ELR (cell line): ENCODE measurements at regions not wholly inside any gene's neighbourhood (a gene's known extent, or its start where the extent isn't known, plus 50 kb on each side); places are given as distances from the start of the nearest gene placed in this dataset.

ENCODE experiments used
- DNase-seq: peaks from one replicate; pipeline ENCODE4 v3.0.0-alpha.2; 2015; ENCODE audit warnings: low read depth

DNA sequence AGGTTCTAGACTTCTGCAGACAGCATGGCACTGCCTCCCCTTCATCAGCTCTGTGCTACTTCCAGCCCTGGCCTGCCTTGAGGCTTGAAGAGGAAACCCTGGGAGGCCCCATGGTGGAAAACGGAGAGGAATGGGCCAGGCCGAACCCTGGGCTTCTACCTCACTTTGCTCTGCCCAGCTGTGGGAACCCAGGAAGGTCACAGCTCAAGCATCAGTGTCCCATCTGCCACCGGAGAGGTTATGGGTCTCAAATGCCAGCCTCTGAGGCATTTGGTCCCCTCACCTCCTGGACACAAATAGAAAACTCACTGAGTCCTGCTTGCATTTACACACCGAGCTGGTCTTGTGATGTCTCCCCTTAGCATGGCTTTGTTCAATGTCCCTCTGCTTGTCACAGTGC lies 80.1 kb upstream of the ALDH1B1 start:
- DNase-seq, result no peak

DNA sequence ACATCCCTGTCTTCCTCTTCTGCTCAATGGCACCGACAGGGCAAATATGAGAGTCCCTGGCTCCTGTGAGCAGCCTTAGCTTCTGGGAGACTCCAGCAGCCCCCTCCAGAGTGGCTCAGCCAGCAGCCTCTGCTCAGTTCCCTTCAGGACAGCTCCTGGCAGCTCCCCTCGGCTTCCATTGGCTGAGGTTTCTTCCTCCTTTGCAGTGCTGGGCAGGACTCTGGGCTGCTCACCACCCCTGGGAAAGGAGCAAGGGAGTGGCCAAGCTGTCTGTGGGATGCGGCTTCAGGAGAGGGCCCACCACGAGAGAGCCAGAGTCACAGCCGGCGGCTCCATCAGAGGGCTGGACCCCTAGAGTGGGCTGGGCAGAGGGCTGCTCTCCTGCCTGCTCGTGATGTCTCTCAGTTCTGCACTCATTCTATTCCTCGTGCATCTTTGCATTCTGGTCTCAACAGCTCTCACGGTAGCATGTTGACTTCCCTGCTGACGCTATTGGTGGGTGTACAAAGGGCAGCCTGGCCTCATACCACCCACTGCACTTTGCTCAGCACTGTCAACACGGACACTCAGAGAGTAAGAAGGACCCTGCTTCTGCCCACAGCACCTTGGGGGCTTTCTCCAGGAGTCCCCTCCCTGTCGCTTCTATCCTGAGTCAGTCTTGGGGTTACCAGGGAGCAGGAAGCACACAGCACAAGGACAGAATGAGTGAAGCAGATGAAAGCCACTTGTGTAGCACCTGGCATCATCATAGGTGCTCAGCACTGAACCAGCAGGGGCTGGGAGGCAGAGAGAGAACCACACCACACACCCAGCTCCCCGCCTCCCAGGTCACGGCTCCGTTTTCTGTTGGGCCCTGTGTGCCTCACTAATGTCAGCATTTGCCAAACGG lies 80.9 kb upstream of the ALDH1B1 start:
- DNase-seq, result no peak

DNA sequence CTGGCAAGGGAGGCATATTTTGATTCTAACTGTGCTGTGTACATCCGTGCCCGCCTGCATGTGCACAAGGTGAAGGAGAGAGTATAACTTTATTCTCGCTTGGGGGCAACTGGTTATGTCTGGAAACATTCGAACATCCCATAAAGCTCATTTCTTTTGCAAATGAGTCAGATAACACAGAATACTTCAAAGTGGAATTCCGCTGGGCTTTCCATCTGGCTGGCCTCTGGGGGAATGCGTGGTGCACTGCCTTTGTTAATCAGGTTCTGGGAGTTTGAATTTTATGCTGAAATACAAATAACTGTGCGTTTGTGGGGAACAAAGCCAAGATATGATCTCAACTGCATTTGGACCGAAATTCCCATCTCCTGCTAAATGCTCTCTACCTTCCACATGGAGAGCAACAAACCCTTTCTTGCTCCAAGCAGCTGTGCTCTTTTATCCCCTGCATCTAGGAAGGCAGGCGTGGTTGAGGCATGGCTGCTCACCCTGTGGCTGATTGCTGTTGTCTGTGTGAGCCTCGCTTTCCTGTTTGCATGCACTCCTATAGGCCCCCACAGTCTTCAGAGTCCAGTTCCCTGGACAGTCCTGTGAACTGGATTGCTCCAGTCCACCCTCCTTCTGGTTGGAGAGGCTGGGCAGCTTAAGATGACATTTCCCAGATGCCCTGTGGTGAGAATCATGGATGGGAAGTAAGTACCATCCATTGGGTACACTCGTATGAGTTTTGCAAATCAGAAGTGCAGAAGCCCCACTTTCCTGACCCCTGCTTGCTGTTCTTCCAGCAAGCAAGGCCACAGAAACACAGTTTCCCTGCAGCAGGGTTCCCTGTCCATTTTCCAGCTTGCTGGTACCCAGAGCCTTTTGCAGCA lies 82.9 kb upstream of the ALDH1B1 start:
- no peak for DNase-seq

DNA sequence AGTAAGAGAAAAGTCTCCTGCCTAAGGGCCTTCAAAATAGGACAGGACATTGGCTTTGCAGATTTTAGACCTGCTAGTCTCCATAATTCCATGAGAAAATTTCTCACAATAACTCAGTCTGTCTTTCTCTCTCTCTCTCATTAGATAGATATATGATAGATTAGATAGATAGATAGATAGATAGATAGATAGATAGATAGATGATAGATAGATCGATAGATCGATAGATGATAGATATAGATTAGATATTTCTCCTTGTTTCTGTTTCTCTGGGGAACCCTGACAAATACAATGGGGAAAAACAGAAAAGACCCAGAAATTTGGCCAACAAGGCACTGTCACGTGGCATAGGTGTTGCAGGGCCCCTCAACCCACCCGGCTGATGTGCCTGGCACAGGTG lies 84.4 kb upstream of the ALDH1B1 start:
- DNase-seq, result no peak

DNA sequence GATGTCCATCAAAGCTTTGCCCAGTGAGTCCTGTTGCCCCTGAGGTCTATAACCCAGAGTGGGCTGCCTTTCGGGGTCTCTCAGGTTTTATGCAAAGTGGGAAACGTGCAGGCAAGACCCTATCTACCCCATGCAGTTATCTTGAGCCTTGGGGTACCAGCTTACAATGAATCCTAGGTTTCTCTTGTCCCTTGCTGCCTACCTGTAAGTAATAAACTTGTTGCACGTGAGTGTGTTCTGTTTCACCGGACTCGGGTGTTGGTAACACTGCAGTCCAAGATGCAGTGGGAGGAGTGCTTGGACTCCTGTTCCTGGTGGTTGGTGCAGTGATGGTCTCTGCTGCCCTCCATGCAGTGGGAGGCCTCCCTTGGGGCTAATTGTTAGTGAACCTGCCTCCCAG lies 85.6 kb upstream of the ALDH1B1 start:
- no peak for DNase-seq

DNA sequence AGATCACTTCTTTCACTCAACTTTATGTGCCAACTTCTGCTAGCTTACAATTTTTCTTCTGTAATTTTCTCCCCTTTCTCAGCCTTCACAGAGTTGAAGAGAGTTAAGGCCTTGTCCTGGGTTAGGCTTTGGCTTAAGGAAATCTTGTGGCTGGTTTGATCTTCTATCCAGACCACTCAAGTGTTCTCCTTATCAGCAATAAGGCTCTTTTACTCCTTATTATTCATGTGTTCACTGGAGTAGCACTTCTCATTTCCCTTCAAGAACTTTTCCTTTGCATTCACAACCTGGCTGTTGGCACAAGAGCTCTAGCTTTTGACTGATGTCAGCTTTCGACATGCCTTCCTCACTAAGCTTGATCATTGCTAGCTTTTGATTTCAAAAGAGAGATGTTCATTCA lies 86.9 kb upstream of the ALDH1B1 start:
- DNase-seq, result no peak

DNA sequence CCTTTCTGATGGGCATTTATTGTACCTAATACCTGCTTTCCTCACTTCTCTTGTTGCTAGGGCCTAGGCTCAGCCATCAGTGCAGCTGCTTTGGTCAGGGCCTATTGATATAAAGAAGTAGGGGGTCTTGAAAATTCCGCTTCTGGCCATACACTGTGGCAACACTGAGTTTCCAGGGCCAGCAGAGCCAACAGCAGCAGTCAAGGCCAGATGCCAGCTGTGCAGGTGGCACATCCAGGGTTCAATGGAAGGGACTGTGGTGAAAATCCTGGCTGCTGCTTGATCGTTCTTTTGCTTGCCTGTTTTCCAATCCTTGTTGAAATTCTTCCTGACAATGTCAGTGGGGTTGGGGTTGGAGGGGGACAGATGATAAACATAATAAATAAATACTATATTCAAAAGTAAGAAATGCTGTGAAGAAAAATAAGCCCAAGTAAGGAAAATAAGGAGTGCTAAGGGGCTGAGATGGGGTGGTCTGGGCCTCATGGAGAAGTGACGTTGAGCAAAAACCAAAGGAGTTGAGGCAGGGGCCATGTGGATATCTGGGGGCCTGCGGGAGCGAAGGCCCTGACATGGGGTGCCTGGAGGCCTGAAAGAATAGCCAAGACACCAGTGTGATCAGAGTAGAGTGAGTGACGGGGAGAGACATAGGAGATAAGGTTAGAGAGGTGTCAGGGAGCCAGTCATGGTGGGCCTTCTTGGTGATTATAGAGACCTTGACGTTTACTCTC lies 91.0 kb upstream of the ALDH1B1 start:
- DNase-seq, result no peak

DNA sequence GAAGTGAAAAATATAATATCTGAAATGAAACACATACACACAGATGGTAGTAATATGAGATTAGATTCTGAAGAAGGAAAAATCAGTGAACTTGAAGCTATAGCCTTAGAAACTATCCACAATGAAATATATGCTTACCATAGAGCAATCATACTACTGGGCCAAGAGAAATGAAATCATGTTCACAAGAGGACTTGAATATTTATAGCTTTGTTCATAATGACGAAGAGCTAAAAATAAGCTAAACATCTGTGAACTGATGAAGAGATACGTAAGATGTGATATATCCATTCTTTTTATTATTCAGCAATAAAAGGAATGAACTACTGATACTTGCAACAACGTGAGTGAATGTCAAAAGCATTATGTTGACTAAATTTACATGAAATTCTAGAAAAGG lies 92.6 kb upstream of the ALDH1B1 start:
- no peak for DNase-seq

DNA sequence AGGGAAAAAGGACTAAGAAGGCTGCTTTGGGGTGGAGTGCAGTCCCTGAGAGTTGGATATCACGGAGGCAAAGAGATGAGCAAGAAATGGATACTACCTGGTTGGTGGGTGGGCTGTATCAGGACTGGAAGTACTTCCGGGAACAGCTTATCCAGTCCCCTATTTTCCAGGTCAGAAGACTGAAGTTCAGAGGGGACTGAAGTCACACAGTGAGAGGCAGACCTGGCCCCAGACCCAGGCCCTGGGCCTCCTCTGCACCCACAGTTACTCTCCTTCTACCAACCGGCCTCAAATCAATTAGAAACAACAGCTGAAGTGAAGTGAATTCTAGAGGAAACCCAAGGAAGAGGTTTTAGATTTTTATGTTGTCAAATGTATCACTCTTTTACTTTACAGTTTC lies 93.6 kb upstream of the ALDH1B1 start:
- no peak for DNase-seq

DNA sequence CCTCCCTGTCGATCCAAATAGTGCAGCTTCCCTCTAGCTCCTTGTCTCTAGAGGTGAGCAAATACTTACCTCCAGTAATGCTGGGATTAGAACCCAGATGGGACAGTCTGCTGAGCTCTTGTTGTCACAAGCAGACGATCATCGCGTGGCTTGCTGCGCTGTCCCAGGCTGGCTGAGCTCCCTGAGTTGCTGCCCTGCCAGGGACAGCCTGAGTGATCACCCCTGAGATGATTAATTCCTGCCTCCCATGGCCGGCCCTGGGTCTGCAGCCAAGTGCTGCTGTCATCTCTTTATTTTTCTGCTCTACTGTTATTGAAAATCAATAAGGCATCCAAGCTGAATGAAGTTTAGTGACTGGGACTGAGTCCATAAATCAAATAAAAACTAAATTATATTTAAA lies 94.0 kb upstream of the ALDH1B1 start:
- no peak for DNase-seq

DNA sequence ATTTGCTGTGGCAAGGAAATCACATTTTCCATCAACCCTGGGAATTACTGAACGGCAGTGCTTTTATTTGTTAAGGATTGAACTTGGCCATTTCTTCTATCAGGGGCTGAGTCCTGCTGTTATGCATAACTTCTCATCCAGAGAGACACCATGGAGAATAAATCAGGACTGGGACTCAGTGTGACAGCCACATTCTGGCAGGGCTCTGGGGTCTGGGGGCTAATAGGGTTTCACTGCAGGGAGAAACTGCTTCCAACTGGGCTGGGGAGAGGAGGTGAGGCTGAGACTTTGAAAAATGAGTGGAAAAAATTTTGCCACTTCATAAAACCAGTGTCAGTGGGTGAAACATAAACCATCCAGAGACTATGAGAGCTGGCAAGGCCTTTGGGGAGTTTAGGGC lies 95.7 kb upstream of the ALDH1B1 start:
- DNase-seq, result no peak

DNA sequence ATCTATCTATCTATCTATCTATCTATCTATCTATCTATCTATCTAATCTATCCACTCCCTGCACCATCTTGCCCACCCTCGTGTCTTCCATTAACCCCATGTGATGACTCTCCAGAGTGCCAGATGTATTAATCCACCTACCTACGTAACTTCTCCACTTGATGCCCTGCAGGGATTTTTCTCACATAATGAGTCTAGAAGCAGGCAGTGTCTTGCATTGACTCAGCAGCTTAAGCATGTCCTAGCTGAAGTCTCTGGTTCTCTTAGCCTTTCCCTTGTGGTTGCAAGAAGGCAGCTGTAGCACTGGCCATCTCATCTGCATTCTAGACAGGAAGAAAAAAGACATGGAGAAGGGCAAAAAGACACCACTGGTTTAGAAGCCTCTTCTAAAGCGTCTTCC lies 96.7 kb upstream of the ALDH1B1 start:
- peak; percentile 33 for DNase-seq

DNA sequence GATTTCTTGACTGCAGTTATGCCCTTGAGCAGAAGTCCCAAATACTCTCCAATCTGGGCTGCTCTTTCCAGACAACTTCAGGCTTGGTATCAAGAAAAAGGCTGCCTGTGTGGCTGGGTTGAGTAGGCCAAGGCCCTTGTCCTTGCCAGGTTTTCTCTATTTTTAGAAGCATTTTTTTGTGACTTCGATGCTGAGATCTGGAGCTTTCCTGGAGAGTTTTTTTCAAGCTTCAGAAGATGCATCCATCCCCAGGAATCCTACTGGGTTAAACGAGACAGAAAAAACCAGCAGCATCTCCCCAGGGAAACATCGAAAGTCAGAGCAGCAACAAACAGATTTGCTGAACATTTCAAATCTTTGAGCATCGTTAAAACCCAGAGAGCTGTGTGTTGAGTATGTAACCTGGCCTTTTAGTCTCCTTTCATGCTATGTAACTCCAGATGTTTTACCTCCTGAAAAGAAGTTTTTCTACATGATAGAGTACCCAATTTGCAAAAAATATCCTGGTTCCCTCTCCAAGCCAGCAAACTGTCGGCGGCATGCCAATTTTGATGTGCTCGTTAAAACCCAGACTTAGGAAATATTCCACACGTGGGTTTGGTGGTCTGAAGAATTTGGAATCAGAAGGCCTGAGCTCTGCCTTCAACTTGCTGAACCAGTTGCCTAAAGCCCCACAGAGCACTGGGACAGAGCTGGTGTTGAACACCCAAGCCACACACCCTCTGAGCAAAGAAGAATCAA lies 98.1 kb upstream of the ALDH1B1 start:
- no peak for DNase-seq

DNA sequence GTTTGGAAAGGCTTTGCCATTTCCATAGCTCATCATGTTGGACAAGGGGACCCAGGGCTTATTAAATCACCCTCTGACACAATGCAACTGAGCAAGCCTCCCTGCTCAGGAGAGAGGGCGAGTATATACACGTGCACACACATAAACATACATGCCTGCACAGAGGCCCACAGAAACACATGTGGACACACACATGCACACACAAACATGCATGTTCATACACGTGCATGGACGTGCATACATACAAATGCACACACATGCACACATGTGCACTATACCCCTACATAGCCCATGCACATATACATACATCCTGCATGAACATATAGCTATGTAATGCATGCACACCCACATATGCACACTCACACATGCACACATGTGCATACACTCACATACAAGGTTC lies 99.5 kb upstream of the ALDH1B1 start:
- no peak for DNase-seq

DNA sequence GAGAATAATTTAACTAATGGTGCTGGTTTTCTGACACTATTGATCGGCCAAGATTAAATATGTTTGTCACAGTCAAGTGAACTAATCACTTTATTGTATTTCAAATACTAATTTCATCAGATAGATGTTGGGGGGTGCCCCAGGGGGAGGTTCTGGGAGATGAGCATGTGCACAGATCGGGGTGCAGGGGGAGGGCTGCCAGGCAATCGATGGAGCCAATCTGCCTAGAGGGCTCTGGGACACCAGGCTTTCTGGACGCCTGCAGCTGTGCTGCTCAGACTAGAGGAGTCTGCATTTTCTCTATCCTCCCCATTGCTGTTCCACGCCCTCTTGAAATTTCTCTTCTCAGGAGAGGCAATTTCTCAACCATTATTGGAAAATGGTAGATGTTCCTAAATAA lies 100.0 kb upstream of the ALDH1B1 start:
- DNase-seq, result no peak

DNA sequence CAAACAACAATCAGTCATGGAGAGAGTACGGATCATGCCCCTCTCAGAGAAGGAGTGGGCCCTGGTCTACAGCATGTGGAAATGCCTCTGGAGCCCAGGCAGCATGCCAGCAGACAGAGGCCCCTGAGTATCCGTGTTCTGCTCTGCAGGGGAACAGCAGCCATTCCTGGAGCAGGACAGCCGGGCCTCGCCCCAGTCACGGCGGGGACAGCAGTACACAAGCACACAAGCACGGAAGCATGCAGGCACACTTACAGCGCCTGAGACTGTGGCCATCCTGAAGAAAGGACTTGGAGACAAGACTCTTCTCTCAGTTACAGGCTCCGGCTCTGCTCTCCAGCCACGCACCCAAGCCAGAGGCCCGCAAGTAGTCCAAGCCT lies 102.6 kb upstream of the ALDH1B1 start:
- DNase-seq, result no peak

DNA sequence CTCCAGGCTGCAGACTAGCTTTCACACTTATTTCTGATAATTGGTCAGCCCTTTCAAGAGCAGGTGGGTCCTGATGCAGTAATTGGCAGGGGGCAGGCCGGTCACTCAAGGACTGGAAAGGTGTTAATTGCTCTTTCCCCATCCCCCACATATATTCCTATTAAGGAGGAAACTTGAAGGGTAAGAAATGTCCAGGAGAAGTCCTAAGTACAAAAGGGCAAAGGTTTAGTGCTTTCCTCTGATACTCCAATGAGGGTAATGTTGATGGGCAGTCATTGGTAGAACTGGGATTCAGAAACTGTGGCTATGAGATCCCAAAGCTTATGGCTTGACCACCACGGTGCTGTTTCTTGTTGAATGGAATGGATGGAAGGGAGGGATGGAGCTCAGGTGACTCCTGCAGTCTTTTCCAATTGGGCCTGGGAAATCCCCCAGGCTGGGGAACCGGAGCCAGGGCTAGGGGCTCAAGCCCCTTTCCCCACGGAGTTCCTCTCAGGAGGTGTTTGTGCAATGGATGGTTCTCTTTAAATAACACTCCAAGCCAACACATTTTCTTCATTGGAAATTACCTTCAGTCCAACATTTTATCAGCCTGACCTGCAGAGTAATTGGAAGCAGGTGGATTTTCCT lies 103.2 kb upstream of the ALDH1B1 start:
- no peak for DNase-seq

DNA sequence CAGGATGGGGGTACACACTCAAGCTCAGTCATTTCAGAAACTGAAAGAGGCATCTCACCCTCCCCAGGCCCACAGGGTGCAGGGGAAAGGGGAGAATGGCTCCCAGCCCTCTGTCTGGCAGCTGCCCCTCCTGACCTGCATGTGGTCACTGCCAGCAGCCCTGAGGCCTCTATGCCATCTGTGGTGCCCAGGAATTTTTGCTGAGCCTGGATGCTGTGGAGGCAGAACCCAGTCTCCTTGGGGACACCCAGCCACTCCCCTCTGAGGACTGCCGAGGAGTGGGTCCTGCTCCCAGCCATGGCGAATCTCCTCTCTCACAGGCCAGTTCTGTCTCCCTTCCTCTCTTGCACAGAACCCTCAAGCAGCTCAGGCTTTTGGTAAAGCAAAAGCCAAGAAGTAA lies 104.0 kb upstream of the ALDH1B1 start:
- DNase-seq, result no peak

DNA sequence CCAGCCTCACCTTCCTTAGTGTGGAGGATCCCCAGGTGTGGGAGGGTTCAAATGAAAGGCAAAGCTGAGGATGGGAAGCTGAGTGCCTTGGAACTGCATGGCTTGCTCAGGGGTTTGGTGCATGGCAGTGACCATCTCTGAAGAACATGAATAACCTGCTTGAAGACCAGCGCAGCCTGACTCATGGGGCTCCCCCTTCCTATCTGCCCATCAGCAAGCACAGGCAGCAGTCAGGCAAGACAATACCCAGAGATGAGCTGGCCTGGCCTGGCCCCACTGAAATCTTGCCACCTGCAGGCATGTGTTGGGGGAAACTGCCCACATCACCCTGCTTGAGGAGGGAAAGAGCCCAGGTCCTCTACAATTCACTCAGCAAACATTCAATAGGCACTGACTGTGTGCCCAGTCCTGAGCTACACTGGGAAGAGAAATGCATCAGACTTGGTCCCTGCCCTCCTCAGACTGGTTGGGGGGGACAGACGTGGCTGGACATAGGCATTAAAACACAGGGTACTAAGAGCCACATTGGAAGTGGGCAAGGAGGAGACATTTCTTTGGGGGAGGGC lies 105.0 kb upstream of the ALDH1B1 start:
- no peak for DNase-seq

DNA sequence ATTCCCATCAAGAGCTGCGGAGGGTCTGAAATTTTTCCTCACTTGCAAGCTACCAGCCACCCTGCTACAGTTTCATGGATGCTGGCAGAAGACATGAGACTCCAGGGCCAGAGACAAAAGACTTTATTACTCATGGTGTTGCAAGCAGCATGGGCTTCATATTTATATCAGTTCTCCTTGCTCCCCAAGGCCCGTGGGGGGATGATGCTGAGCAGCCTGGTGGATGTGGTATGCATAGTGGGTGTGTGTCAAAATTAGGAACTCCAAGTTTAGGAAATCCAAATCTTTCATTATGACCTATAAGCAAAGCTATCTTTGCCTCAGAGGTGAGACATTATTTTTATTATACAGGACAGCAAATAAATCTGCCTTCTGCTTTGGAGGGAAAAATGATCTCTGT lies 105.7 kb upstream of the ALDH1B1 start:
- DNase-seq, result no peak

DNA sequence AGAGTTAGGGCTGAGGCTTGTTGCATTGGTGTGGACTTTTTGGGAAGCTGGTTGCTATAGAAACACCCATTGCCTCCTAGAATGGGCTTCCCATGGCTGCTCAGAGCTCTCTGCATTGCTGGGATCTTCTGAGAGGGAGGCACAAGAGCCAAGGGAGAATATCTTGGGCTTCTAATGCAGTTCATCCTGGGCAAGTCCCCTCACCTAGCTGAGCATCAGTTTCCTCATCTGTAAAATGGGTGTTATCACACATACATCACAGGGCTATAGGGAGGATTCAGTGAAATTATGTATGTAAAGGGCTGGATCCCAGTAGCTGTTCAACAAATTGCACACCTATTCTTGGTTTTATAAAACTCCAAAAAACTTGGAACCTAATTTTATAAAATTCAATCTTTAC lies 106.1 kb upstream of the ALDH1B1 start:
- no peak for DNase-seq
